OCI-LY1 (cell line): ENCODE measurements at regions not wholly inside any gene's neighbourhood (a gene's known extent, or its start where the extent isn't known, plus 50 kb on each side); places are given as distances from the start of the nearest gene placed in this dataset.
"Not testable (repeated sequence)": the region's sequence is repeated elsewhere in the genome, so short reads cannot be mapped to it uniquely, and the experiment has no call there.

Source experiments
- CTCF ChIP-seq: fragments of 200-600 bp; sonication (generic), shearing (Covaris generic); IDR thresholded peaks from 2 replicates; pipeline ENCODE4 v1.5.1; 2017; ENCODE audit warnings: mild to moderate bottlenecking, antibody characterized with exemption, low read length, moderate library complexity, mixed read lengths
- EZH2 ChIP-seq: fragments of 200-600 bp; sonication (generic), shearing (Covaris generic); IDR thresholded peaks from 2 replicates; pipeline ENCODE4 v1.8.0; 2017; ENCODE audit warnings: borderline replicate concordance, mixed run types, mild to moderate bottlenecking, antibody characterized with exemption, low read length, moderate library complexity, mixed read lengths

GRCh38 chr15:101948491-101949010, 136.5 kb downstream of the OR4F15 start:
- not testable (repeated sequence) for TF ChIP-seq EZH2, CTCF
